SU-DHL-6 (cell line): ENCODE measurements at regions not wholly inside any gene's neighbourhood (a gene's known extent, or its start where the extent isn't known, plus 50 kb on each side); places are given as distances from the start of the nearest gene placed in this dataset.

Experiments used
- H2AFZ ChIP-seq: fragments of 200-600 bp; sonication (generic); 2 replicates; pipeline ENCODE4 v1.6.1; 2014; ENCODE audit warnings: low read depth, mild to moderate bottlenecking, moderate library complexity, mixed read lengths, antibody characterized with exemption, low read length; ENCODE audit not compliant: severe bottlenecking
- H3F3A ChIP-seq: fragments of 200-600 bp; shearing (Covaris generic); 2 replicates; pipeline ENCODE4 v1.6.0; 2016; ENCODE audit warnings: antibody characterized with exemption, mild to moderate bottlenecking; ENCODE audit not compliant: insufficient read depth
- H3K27ac ChIP-seq: fragments of 200-600 bp; sonication (generic); 2 replicates; pipeline ENCODE4 v1.5.1; 2016; ENCODE audit warnings: low read depth, mild to moderate bottlenecking, low read length, moderate library complexity, mixed read lengths
- H3K27me3 ChIP-seq: fragments of 200-600 bp; sonication (generic), shearing (Covaris generic); 2 replicates; pipeline ENCODE4 v1.6.0; 2014; ENCODE audit warnings: mild to moderate bottlenecking, low read length
- H3K36me3 ChIP-seq: fragments of 200-600 bp; sonication (generic); 2 replicates; pipeline ENCODE4 v1.6.1; 2014; ENCODE audit warnings: mild to moderate bottlenecking, low read length, mixed read lengths
- H3K4me2 ChIP-seq: fragments of 300-600, 200-600 bp; shearing (Covaris generic), sonication (generic); 2 replicates; pipeline ENCODE4 v1.6.0; 2014; ENCODE audit warnings: low read length, low read depth, mild to moderate bottlenecking; ENCODE audit not compliant: poor library complexity, severe bottlenecking
- H3K4me3 ChIP-seq: fragments of 200-600 bp; sonication (generic); 2 replicates; pipeline ENCODE4 v1.5.1; 2014; ENCODE audit warnings: antibody characterized with exemption, low read length, mild to moderate bottlenecking, mixed read lengths; ENCODE audit not compliant: insufficient read depth, poor library complexity, severe bottlenecking
- H3K79me2 ChIP-seq: fragments of 200-600 bp; sonication (generic); 2 replicates; pipeline ENCODE4 v1.6.1; 2014; ENCODE audit warnings: mild to moderate bottlenecking, low read length, moderate library complexity; ENCODE audit not compliant: insufficient read depth
- H3K9ac ChIP-seq: fragments of 200-600 bp; sonication (generic); 2 replicates; pipeline ENCODE4 v1.7.0; 2014; ENCODE audit warnings: mild to moderate bottlenecking, low read length
- H3K9me2 ChIP-seq: fragments of 200-600 bp; sonication (generic); replicated peaks from 2 replicates; pipeline ENCODE4 v1.6.1; 2014; ENCODE audit warnings: low read length; ENCODE audit not compliant: insufficient read depth
- H3K9me3 ChIP-seq: fragments of 200-600 bp; sonication (generic); 2 replicates; pipeline ENCODE4 v1.6.1; 2014; ENCODE audit warnings: low read length, mixed read lengths; ENCODE audit not compliant: insufficient read depth
- H4K20me1 ChIP-seq: fragments of 200-600 bp; sonication (generic); 2 replicates; pipeline ENCODE4 v1.6.1; 2014; ENCODE audit warnings: low read depth, mild to moderate bottlenecking, antibody characterized with exemption, low read length, moderate library complexity, mixed read lengths
- EZH2phosphoT487 ChIP-seq: fragments of 200-600 bp; sonication (generic), shearing (Covaris generic); conservative IDR thresholded peaks from 2 replicates; pipeline ENCODE4 v1.6.1; 2018; ENCODE audit warnings: mild to moderate bottlenecking, antibody characterized with exemption, low read length, moderate library complexity, mixed read lengths
- TF ChIP-seq, protein P1 (sequence below): fragments of 200-600 bp; sonication (generic); IDR thresholded peaks from one replicate; pipeline ENCODE4 v1.5.1; 2017; ENCODE audit warnings: antibody characterized with exemption, mild to moderate bottlenecking, low read length, moderate library complexity; ENCODE audit not compliant: insufficient read depth, poor library complexity, severe bottlenecking

DNA sequence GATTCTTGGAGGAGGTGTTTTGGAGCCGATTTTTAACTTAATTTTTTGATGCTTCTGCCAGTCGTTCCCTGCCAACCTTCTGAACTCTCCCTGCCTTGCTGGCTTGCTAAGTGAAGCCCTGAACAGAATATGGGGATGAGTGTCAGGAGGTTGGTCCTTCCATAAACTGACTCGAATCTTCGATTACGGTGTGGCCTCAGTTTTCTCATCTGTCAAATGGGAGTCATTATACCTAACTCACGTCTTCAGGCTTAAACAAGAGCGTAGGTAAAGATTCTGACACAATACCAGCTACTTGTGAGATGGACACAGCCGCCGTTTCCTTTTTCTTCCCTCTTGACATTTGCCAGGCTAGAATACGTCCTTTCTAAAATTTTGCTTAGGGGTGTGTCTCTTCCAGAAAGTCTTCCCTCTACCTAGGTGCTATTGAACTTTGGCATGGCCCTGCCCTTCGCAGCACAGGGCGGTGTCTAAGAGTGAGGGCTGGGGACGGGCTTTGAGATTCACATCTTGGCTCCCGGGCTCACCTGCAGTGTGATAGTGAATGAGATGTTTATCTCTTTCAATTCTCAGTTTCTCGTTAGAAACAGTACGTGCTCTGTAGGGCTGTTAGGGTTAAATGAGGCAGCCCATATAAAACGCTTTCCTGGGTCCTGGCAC is 190.6 kb upstream of the SDK2 start:
- no peaks in the 10 kb centered on the region for H3K9me2 ChIP-seq
- no peak overlapping the region for H3K9ac ChIP-seq
- no peaks in the 10 kb centered on the region for H4K20me1 ChIP-seq
- H3K4me3 ChIP-seq, result no peak overlapping the region
- H3F3A ChIP-seq, result no peaks in the 10 kb centered on the region
- H3K4me2 ChIP-seq, result no peak overlapping the region
- no peak overlapping the region for H2AFZ ChIP-seq
- no peaks in the 10 kb centered on the region for H3K79me2 ChIP-seq
- no peaks in the 10 kb centered on the region for H3K36me3 ChIP-seq
- H3K9me3 ChIP-seq, result no peaks in the 10 kb centered on the region
- H3K27ac ChIP-seq, result no peak overlapping the region
- TF ChIP-seq, protein P1, sequence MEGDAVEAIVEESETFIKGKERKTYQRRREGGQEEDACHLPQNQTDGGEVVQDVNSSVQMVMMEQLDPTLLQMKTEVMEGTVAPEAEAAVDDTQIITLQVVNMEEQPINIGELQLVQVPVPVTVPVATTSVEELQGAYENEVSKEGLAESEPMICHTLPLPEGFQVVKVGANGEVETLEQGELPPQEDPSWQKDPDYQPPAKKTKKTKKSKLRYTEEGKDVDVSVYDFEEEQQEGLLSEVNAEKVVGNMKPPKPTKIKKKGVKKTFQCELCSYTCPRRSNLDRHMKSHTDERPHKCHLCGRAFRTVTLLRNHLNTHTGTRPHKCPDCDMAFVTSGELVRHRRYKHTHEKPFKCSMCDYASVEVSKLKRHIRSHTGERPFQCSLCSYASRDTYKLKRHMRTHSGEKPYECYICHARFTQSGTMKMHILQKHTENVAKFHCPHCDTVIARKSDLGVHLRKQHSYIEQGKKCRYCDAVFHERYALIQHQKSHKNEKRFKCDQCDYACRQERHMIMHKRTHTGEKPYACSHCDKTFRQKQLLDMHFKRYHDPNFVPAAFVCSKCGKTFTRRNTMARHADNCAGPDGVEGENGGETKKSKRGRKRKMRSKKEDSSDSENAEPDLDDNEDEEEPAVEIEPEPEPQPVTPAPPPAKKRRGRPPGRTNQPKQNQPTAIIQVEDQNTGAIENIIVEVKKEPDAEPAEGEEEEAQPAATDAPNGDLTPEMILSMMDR, result no peak
- no peak for TF ChIP-seq EZH2phosphoT487
- H3K27me3 ChIP-seq, result no peaks in the 10 kb centered on the region

DNA sequence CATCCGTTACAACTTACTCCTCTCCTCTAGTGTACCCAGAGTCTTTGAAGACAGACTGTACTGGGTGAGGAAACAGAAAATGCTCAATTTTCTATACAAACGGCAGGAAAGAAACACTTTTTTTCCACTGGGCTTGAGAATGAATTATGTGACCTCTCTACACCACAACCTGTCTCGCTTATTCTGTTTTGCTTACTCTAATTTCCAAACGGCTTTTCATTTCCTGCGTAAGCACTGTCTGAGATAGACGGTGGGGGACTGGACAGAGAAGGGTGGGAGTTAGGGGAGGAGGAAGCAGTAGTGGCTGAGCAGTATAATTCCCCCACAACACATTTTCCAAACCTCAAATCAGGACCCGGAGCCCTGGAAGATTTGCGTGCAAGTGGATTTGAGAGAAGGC is 191.4 kb upstream of the SDK2 start:
- H3F3A ChIP-seq, result no peaks in the 10 kb centered on the region
- TF ChIP-seq, protein P1, result no peak
- TF ChIP-seq EZH2phosphoT487, result no peak
- no peaks in the 10 kb centered on the region for H3K9me3 ChIP-seq
- H3K27me3 ChIP-seq, result no peaks in the 10 kb centered on the region
- no peaks in the 10 kb centered on the region for H4K20me1 ChIP-seq
- no peaks in the 10 kb centered on the region for H3K9me2 ChIP-seq
- no peaks in the 10 kb centered on the region for H3K36me3 ChIP-seq
- no peak overlapping the region for H3K4me3 ChIP-seq
- H3K79me2 ChIP-seq, result no peaks in the 10 kb centered on the region
- H3K9ac ChIP-seq, result no peak overlapping the region
- H2AFZ ChIP-seq, result no peak overlapping the region
- H3K27ac ChIP-seq, result no peak overlapping the region
- no peak overlapping the region for H3K4me2 ChIP-seq

DNA sequence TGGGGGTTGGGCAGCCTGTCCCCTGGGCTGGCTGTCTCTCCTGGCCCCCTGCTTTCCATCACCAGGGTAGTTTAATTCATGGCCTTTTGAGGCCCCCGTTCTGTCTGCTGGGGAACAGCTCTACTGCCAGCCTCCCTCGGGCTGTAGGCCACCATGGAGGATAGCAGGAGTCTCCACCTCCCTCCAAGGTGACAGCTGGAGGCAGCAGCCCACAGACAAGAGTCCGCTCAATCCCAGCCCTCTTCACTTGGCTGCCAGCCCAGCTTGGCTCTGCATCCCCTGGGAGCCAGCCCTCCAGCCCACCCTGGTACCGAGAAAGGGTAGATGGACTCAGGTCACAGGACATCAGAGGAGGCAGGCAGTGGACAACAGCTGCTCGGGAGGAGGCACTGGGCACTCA is 194.6 kb upstream of the SDK2 start:
- Histone ChIP-seq H3K9me3 (no peaks in the 10 kb centered on the region), H3K4me2 (no peak overlapping the region), H3K9ac (no peak overlapping the region), H3K27ac (no peak overlapping the region), H2AFZ (no peak overlapping the region), H3K79me2 (no peaks in the 10 kb centered on the region), H4K20me1 (no peaks in the 10 kb centered on the region), H3K4me3 (no peak overlapping the region), H3K9me2 (no peaks in the 10 kb centered on the region), H3K36me3 (no peaks in the 10 kb centered on the region), H3K27me3 (no peaks in the 10 kb centered on the region), H3F3A (no peaks in the 10 kb centered on the region)
- TF ChIP-seq, protein P1, result no peak
- no peak for TF ChIP-seq EZH2phosphoT487
